Activated T-cell treated with anti-CD3 and anti-CD28 coated beads for 48 hours (primary cell): ENCODE measurements at regions not wholly inside any gene's neighbourhood (a gene's known extent, or its start where the extent isn't known, plus 50 kb on each side); places are given as distances from the start of the nearest gene placed in this dataset.
"Not testable (repeated sequence)": the region's sequence is repeated elsewhere in the genome, so short reads cannot be mapped to it uniquely, and the experiment has no call there.

Experiments
- DNase-seq: peaks from one replicate; pipeline ENCODE4 v3.0.0-alpha.2; 2020; ENCODE audit warnings: low read depth

- DNase-seq = no peak
These were observed 343.9 kb downstream of the CCER1 start for GRCh38 chr12:90611048-90611447.

GRCh38 chr12:90593596-90594295 lies 361.2 kb downstream of the CCER1 start:
- DNase-seq = no peak

GRCh38 chr12:90589956-90590355 lies 365.0 kb downstream of the CCER1 start:
- no peak for DNase-seq

- no peak for DNase-seq
These were observed 369.2 kb downstream of the CCER1 start for GRCh38 chr12:90585640-90586304.

- no peak for DNase-seq
These were observed 378.3 kb downstream of the CCER1 start for GRCh38 chr12:90576707-90577106.

- DNase-seq = no peak
These were observed 379.0 kb downstream of the CCER1 start for GRCh38 chr12:90575995-90576394.

GRCh38 chr12:90574676-90575075 lies 380.3 kb downstream of the CCER1 start:
- no peak for DNase-seq

GRCh38 chr12:90572778-90573177 lies 382.2 kb downstream of the CCER1 start:
- no peak for DNase-seq

GRCh38 chr12:90569685-90570084 lies 385.3 kb downstream of the CCER1 start:
- DNase-seq = no peak

- DNase-seq = no peak
These were observed 392.3 kb downstream of the CCER1 start for GRCh38 chr12:90562671-90563070.

GRCh38 chr12:90548595-90548994 lies 406.4 kb downstream of the CCER1 start:
- DNase-seq = no peak

GRCh38 chr12:90546511-90546910 lies 408.5 kb downstream of the CCER1 start:
- no peak for DNase-seq

GRCh38 chr12:90543841-90544240 lies 411.1 kb downstream of the CCER1 start:
- no peak for DNase-seq

- DNase-seq = no peak
These were observed 411.6 kb downstream of the CCER1 start for GRCh38 chr12:90543374-90543773.

GRCh38 chr12:90542852-90543251 lies 412.1 kb downstream of the CCER1 start:
- not testable (repeated sequence) for DNase-seq

GRCh38 chr12:90533828-90534227 lies 421.1 kb downstream of the CCER1 start:
- DNase-seq = not testable (repeated sequence)

- no peak for DNase-seq
These were observed 434.8 kb downstream of the CCER1 start for GRCh38 chr12:90520002-90520734.

GRCh38 chr12:90519285-90519684 lies 435.7 kb downstream of the CCER1 start:
- no peak for DNase-seq

- no peak for DNase-seq
These were observed 439.5 kb downstream of the CCER1 start for GRCh38 chr12:90515199-90516175.

GRCh38 chr12:90514325-90514724 lies 440.7 kb downstream of the CCER1 start:
- DNase-seq = no peak

GRCh38 chr12:90512518-90512917 lies 442.5 kb downstream of the CCER1 start:
- DNase-seq = no peak

- no peak for DNase-seq
These were observed 444.0 kb downstream of the CCER1 start for GRCh38 chr12:90510948-90511347.
